Effector memory CD8-positive, alpha-beta T cell (primary cell): ENCODE measurements at regions not wholly inside any gene's neighbourhood (a gene's known extent, or its start where the extent isn't known, plus 50 kb on each side); places are given as distances from the start of the nearest gene placed in this dataset.
A peak's percentile ranks its signal among the peaks of the same experiment; 100 is the strongest.

ENCODE experiments used
- ATAC-seq: fragments of 150-1000 bp; cut with Tn5 transposase; replicated peaks from 2 replicates; pipeline ENCODE4 v1.10.0; 2021; ENCODE audit warnings: mild to moderate bottlenecking, moderate library complexity
- DNase-seq, 3 experiments: peaks; one replicate each; pipeline ENCODE4 v3.0.0; 2021
- H3K27ac Mint-ChIP-seq, 2 donors: one replicate each; pipeline ENCODE4 v1.8.0; 2022; ENCODE audit warnings: mild to moderate bottlenecking in 2 of 2, mixed read lengths in 2 of 2, moderate library complexity in 2 of 2
- H3K27me3 Mint-ChIP-seq, 2 donors: one replicate each; pipeline ENCODE4 v1.8.0; 2022; ENCODE audit warnings: mixed read lengths in 2 of 2
- H3K36me3 Mint-ChIP-seq: one replicate; pipeline ENCODE4 v1.8.0; 2022; ENCODE audit warnings: mild to moderate bottlenecking, moderate library complexity, mixed read lengths; ENCODE audit not compliant: insufficient read depth
- H3K4me1 Mint-ChIP-seq, 2 donors: one replicate each; pipeline ENCODE4 v1.8.0; 2022; ENCODE audit warnings: low read depth in 2 of 2, mixed read lengths in 2 of 2
- H3K4me3 Mint-ChIP-seq, 2 donors: one replicate each; pipeline ENCODE4 v1.8.0; 2022; ENCODE audit warnings: mild to moderate bottlenecking in 2 of 2, mixed read lengths in 2 of 2, moderate library complexity in 2 of 2
- H3K9me3 Mint-ChIP-seq, 2 donors: one replicate each; pipeline ENCODE4 v1.8.0; 2022; ENCODE audit warnings: mixed read lengths in 2 of 2

- no peak overlapping the region for H3K4me3 Mint-ChIP-seq
- no peak overlapping the region for H3K27ac Mint-ChIP-seq
- no peak for ATAC-seq
- DNase-seq = no peak
- no peaks in the 10 kb centered on the region for H3K36me3 Mint-ChIP-seq
- no peaks in the 10 kb centered on the region for H3K9me3 Mint-ChIP-seq
- peaks cover 10 to 32% of the 10 kb centered on the region in 2 donors for H3K27me3 Mint-ChIP-seq
- peaks cover 2 to 4% of the 10 kb centered on the region in 2 donors for H3K4me1 Mint-ChIP-seq
Measured at GRCh38 chr14:76583805-76584204, 177.5 kb upstream of the VASH1 start.

GRCh38 chr14:76584271-76584702 is 177.0 kb upstream of the VASH1 start:
- ATAC-seq (no peak), DNase-seq (no peak)
- Mint-ChIP-seq H3K4me1 (peaks cover 2 to 4% of the 10 kb centered on the region in 2 donors), H3K27me3 (peaks cover 10 to 31% of the 10 kb centered on the region in 2 donors), H3K9me3 (no peaks in the 10 kb centered on the region), H3K4me3 (no peak overlapping the region), H3K27ac (peak overlapping the region in 1 of 2 donors; percentile 26), H3K36me3 (no peaks in the 10 kb centered on the region)

- Mint-ChIP-seq H3K9me3 (no peaks in the 10 kb centered on the region), H3K27me3 (peaks cover 10 to 26% of the 10 kb centered on the region in 2 donors), H3K36me3 (no peaks in the 10 kb centered on the region), H3K27ac (no peak overlapping the region), H3K4me3 (no peak overlapping the region), H3K4me1 (peaks cover 2 to 4% of the 10 kb centered on the region in 2 donors)
- ATAC-seq (no peak), DNase-seq (no peak)
Measured at GRCh38 chr14:76585616-76586015, 175.7 kb upstream of the VASH1 start.

- Mint-ChIP-seq H3K4me1 (peaks cover 2 to 3% of the 10 kb centered on the region in 2 donors), H3K27ac (no peak overlapping the region), H3K36me3 (no peaks in the 10 kb centered on the region), H3K27me3 (peaks cover 30 to 44% of the 10 kb centered on the region in 2 donors), H3K4me3 (no peak overlapping the region), H3K9me3 (no peaks in the 10 kb centered on the region)
- ATAC-seq (no peak), DNase-seq (no peak)
Measured at GRCh38 chr14:76589246-76589645, 172.0 kb upstream of the VASH1 start.

DNA sequence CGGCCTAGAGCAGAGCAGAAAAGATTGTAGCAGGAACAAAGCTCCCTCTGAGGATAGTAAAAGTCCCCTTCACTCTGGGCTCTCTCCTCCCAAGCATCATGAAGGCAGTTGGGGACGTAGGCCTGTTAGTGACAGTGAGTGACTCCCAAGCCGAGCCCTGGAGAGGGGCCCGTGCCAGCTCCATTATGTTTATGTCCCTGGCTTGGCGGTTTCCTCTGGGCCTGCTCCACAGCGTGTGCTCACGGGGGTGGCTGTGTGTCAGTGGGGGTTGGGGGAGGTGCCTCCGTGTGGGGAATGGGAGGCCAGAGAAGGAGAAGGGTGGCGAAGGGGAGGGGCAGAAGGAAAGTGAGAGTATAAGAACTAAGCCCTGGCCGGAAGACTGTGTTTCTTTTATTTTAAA is 170.0 kb upstream of the VASH1 start:
- ATAC-seq (no peak), DNase-seq (no peak)
- no peaks in the 10 kb centered on the region for H3K4me1 Mint-ChIP-seq
- H3K4me3 Mint-ChIP-seq = no peak overlapping the region
- H3K27me3 Mint-ChIP-seq = peaks cover 34 to 48% of the 10 kb centered on the region in 2 donors
- H3K27ac Mint-ChIP-seq = no peak overlapping the region
- H3K36me3 Mint-ChIP-seq = no peaks in the 10 kb centered on the region
- no peaks in the 10 kb centered on the region for H3K9me3 Mint-ChIP-seq

DNA sequence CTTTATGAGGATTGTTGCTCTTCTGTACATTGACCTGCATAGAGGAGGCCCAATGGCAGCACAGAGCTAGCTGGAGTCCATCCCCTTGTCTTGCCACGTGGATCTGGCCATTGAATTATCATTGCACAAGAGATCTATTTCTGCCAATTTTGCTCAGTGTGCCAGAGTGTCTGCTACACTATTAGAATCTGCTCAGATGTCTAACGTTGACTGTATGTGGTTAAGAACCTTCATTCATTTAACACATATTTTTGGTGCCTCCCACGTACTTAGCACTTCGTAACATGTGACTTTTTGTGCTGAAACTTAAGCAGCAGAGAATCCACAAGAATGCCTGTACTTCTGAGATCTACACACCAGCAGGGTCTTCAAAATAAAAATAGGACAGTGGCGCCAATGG is 166.0 kb upstream of the VASH1 start:
- Mint-ChIP-seq H3K4me3 (no peak overlapping the region), H3K27me3 (peaks cover 38 to 64% of the 10 kb centered on the region in 2 donors), H3K4me1 (no peaks in the 10 kb centered on the region), H3K27ac (no peak overlapping the region), H3K36me3 (no peaks in the 10 kb centered on the region), H3K9me3 (no peaks in the 10 kb centered on the region)
- ATAC-seq = no peak
- no peak for DNase-seq

GRCh38 chr14:76597387-76597786 is 163.9 kb upstream of the VASH1 start:
- H3K27me3 Mint-ChIP-seq = peaks cover 26 to 57% of the 10 kb centered on the region in 2 donors
- no peak for DNase-seq
- peaks cover 0 to 1% of the 10 kb centered on the region in 2 donors for H3K9me3 Mint-ChIP-seq
- no peaks in the 10 kb centered on the region for H3K4me1 Mint-ChIP-seq
- no peak overlapping the region for H3K4me3 Mint-ChIP-seq
- H3K27ac Mint-ChIP-seq = no peak overlapping the region
- ATAC-seq = no peak
- no peaks in the 10 kb centered on the region for H3K36me3 Mint-ChIP-seq

DNA sequence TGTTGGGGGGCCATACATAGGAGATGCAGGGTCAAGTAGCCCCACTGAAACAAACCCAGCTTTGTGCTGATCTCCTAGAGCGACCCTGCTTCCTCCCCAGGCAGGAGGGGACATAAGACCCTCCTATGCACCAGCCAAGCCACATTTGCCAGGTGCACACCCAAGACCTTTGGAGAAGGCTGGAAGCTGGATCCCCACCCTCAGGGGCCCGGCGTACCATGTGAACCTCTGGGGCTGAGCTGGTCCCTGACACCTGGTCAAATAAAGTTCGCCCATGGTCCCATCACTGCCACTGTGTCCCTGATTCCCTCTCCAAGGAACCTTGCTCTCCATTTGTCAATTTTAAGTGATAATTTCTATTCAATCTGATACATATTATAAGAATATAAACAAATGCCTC is 162.1 kb upstream of the VASH1 start:
- no peak overlapping the region for H3K4me3 Mint-ChIP-seq
- no peak for ATAC-seq
- peaks cover 17 to 65% of the 10 kb centered on the region in 2 donors for H3K27me3 Mint-ChIP-seq
- peaks cover 0 to 1% of the 10 kb centered on the region in 2 donors for H3K9me3 Mint-ChIP-seq
- no peaks in the 10 kb centered on the region for H3K36me3 Mint-ChIP-seq
- H3K27ac Mint-ChIP-seq = no peak overlapping the region
- no peak for DNase-seq
- H3K4me1 Mint-ChIP-seq = no peaks in the 10 kb centered on the region

GRCh38 chr14:76599559-76600287 is 161.5 kb upstream of the VASH1 start:
- no peaks in the 10 kb centered on the region for H3K36me3 Mint-ChIP-seq
- no peaks in the 10 kb centered on the region for H3K4me1 Mint-ChIP-seq
- H3K9me3 Mint-ChIP-seq = peaks cover 0 to 1% of the 10 kb centered on the region in 2 donors
- H3K27me3 Mint-ChIP-seq = peaks cover 16 to 65% of the 10 kb centered on the region in 2 donors
- H3K27ac Mint-ChIP-seq = no peak overlapping the region
- DNase-seq (no peak), ATAC-seq (no peak)
- no peak overlapping the region for H3K4me3 Mint-ChIP-seq

GRCh38 chr14:76603713-76604112 is 157.6 kb upstream of the VASH1 start:
- DNase-seq (no peak), ATAC-seq (no peak)
- no peak overlapping the region for H3K27ac Mint-ChIP-seq
- no peaks in the 10 kb centered on the region for H3K36me3 Mint-ChIP-seq
- H3K4me1 Mint-ChIP-seq = no peaks in the 10 kb centered on the region
- H3K4me3 Mint-ChIP-seq = no peak overlapping the region
- peaks cover 30 to 81% of the 10 kb centered on the region in 2 donors for H3K27me3 Mint-ChIP-seq
- peaks cover 0 to 1% of the 10 kb centered on the region in 2 donors for H3K9me3 Mint-ChIP-seq

DNA sequence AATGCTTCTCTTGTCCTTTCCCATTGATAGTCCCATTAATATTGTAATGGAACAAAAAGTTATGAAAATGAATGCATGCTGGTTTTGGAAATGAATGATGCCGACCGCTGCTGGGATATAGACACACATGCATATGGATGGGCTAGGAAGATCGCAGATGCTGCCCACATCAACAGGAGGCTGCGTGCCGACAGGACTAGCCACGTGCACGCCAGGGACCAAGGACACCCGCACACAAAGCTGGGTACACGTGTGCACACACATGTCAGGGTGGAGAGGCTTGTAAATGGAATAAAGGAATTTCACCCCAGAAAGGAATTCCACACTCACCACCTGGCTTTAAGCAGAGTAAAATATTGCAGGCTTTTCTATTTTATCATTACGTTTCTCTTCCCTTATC is 153.8 kb upstream of the VASH1 start:
- H3K27me3 Mint-ChIP-seq = peaks cover 35 to 69% of the 10 kb centered on the region in 2 donors

GRCh38 chr14:76612654-76613053 is 148.6 kb upstream of the VASH1 start:
- H3K36me3 Mint-ChIP-seq = peaks cover 3% of the 10 kb centered on the region
- H3K4me3 Mint-ChIP-seq = no peak overlapping the region
- no peaks in the 10 kb centered on the region for H3K4me1 Mint-ChIP-seq
- no peak overlapping the region for H3K27ac Mint-ChIP-seq
- H3K27me3 Mint-ChIP-seq = peaks cover 23 to 28% of the 10 kb centered on the region in 2 donors
- peaks cover 3 to 10% of the 10 kb centered on the region in 2 donors for H3K9me3 Mint-ChIP-seq
- ATAC-seq (no peak), DNase-seq (no peak)

More for the DNA sequence above, 153.8 kb upstream of the VASH1 start:
- DNase-seq = no peak
- no peak overlapping the region for H3K4me3 Mint-ChIP-seq
- peaks cover 3% of the 10 kb centered on the region for H3K36me3 Mint-ChIP-seq
- H3K4me1 Mint-ChIP-seq = no peaks in the 10 kb centered on the region
- no peak for ATAC-seq
- H3K9me3 Mint-ChIP-seq = no peaks in the 10 kb centered on the region
- no peak overlapping the region for H3K27ac Mint-ChIP-seq

DNA sequence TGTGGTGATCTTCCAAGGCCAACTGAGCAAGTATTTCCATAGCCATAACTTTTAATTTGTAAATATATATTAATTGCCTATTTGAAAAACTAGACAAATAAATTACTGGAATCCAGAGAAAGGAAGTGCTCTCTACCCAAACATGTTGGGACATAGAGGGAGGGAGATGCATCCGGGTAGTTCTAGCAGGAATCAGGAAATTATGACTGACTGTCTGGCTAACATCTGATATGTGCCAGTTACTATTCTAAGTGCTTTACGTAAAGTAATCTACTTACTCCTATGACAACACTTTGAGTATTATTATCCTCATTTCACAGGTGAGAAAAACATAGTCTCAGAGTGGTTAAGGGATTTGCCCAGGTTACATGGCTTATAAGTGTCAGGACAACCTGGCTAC is 147.7 kb upstream of the VASH1 start:
- no peak for ATAC-seq
- Mint-ChIP-seq H3K36me3 (peaks cover 3% of the 10 kb centered on the region), H3K4me3 (no peak overlapping the region), H3K9me3 (peaks cover 3 to 11% of the 10 kb centered on the region in 2 donors), H3K27ac (no peak overlapping the region), H3K27me3 (peaks cover 18 to 25% of the 10 kb centered on the region in 2 donors), H3K4me1 (no peaks in the 10 kb centered on the region)
- no peak for DNase-seq

GRCh38 chr14:76615331-76615730 is 145.9 kb upstream of the VASH1 start:
- Mint-ChIP-seq H3K36me3 (no peaks in the 10 kb centered on the region), H3K4me1 (no peaks in the 10 kb centered on the region), H3K4me3 (no peak overlapping the region), H3K27ac (no peak overlapping the region), H3K9me3 (peaks cover 3 to 11% of the 10 kb centered on the region in 2 donors), H3K27me3 (peaks cover 19 to 25% of the 10 kb centered on the region in 2 donors)
- ATAC-seq = no peak
- DNase-seq = no peak
